Tibial artery (tissue), 4 donors: ENCODE measurements at regions not wholly inside any gene's neighbourhood (a gene's known extent, or its start where the extent isn't known, plus 50 kb on each side); places are given as distances from the start of the nearest gene placed in this dataset.
"Not testable (repeated sequence)": the region's sequence is repeated elsewhere in the genome, so short reads cannot be mapped to it uniquely, and the experiment has no call there.

Source experiments
- DNase-seq, 2 donors: peaks; one replicate each; pipeline ENCODE4 v3.0.0-alpha.2; 2019
- H3K27ac ChIP-seq, 2 donors: fragments of 200-600 bp; sonication (generic) in 1 of 2; 1 replicate in 1 of 2; 2 replicates in 1 of 2; pipeline ENCODE4 v1.5.1; 2018 to 2019; ENCODE audit warnings: mild to moderate bottlenecking in 1 of 2
- H3K27me3 ChIP-seq, 2 donors: fragments of 200-600 bp; sonication (generic) in 1 of 2; one replicate each; pipeline versions ENCODE4 v1.5.1 to v1.6.0; 2016 to 2019
- H3K36me3 ChIP-seq, 3 donors: fragments of 200-600 bp; sonication (generic) in 2 of 3; one replicate each; pipeline ENCODE4 v1.5.1; 2016 to 2019; ENCODE audit warnings: mild to moderate bottlenecking in 2 of 3
- H3K4me1 ChIP-seq, 4 donors: fragments of 200-600 bp; sonication (generic) in 2 of 4; 1 replicate in 3 of 4; 2 replicates in 1 of 4; pipeline ENCODE4 v1.5.1; 2016 to 2019
- H3K4me3 ChIP-seq, 2 donors: fragments of 200-600 bp; sonication (generic) in 1 of 2; 1 replicate in 1 of 2; 2 replicates in 1 of 2; pipeline ENCODE4 v1.5.1; 2018 to 2019; ENCODE audit warnings: mild to moderate bottlenecking in 2 of 2
- H3K9me3 ChIP-seq, 3 donors: fragments of 200-600 bp; sonication (generic) in 1 of 3; one replicate each; pipeline ENCODE4 v1.5.1; 2016 to 2019
- intact Hi-C: fragments of 100-400 bp; cut with DNase I; formaldehyde crosslinking; loops from one replicate; pipeline ENCODE4 v1.15.0; 2023; ENCODE audit warnings: low total_unique reads
- TF ChIP-seq, protein P1 (sequence below), 2 experiments: fragments of 200-600 bp in 1 of 2; fragments of 450-650 bp in 1 of 2; IDR thresholded peaks; one replicate each; pipeline ENCODE4 v1.5.1; 2017 to 2019; ENCODE audit warnings: antibody characterized with exemption in 2 of 2, mild to moderate bottlenecking in 1 of 2, moderate library complexity in 1 of 2

DNA sequence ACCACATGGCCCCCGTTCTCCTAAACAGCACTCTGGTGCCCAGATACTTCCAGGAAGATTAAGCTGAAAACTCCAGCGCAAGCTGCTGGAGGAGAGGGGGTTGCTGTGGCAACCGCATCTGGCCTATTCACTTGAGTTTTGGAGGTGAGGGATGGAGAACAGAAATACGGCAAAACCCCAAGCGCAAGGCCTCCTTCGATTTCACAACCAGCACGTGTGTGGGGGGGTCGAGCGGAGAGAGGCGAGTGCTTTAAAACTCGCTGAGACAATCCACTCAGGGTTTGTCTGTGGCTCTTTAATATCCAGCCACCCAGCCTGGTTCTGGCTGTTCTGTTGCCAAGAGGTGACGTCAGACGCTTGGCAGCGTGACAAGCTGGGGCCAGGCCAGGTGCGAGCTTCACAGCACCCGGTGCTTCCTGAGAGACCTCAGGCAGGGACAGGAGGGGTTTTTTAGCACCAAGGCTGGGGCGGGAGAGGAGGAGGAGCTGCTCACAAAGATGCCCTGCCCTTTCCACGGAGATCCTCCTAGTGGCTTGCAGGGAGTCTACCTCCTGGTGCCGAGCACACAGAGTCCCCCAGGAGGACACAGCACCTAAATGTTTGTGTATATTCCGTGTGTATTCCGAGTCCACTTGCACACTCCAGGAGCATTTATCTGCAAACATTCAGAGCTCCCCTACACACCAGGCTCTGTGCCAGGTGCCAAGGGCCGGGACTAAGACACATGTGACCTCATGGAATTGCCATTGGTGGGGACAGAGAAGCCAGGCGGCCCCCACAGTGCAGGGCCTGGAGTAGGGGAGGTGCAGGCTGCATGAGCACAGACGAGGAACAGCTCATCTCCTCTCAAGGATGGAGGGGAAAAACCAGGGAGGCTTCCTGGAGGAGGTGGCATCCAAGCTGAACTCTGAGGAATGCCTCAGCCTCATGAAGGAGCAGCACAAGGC lies 194.6 kb downstream of the OLFM1 start:
- Histone ChIP-seq H3K4me3 (no peak overlapping the region), H3K9me3 (no peaks in the 10 kb centered on the region), H3K36me3 (no peaks in the 10 kb centered on the region), H3K27me3 (peaks cover 0 to 62% of the 10 kb centered on the region in 2 donors), H3K4me1 (peaks cover 0 to 5% (median 0%) of the 10 kb centered on the region in 4 donors), H3K27ac (no peak overlapping the region)
- TF ChIP-seq, protein P1, sequence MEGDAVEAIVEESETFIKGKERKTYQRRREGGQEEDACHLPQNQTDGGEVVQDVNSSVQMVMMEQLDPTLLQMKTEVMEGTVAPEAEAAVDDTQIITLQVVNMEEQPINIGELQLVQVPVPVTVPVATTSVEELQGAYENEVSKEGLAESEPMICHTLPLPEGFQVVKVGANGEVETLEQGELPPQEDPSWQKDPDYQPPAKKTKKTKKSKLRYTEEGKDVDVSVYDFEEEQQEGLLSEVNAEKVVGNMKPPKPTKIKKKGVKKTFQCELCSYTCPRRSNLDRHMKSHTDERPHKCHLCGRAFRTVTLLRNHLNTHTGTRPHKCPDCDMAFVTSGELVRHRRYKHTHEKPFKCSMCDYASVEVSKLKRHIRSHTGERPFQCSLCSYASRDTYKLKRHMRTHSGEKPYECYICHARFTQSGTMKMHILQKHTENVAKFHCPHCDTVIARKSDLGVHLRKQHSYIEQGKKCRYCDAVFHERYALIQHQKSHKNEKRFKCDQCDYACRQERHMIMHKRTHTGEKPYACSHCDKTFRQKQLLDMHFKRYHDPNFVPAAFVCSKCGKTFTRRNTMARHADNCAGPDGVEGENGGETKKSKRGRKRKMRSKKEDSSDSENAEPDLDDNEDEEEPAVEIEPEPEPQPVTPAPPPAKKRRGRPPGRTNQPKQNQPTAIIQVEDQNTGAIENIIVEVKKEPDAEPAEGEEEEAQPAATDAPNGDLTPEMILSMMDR (IDR thresholded peaks at IDR 0.05) = no peak
- intact Hi-C loops = no loop called here
- DNase-seq = no peak

DNA sequence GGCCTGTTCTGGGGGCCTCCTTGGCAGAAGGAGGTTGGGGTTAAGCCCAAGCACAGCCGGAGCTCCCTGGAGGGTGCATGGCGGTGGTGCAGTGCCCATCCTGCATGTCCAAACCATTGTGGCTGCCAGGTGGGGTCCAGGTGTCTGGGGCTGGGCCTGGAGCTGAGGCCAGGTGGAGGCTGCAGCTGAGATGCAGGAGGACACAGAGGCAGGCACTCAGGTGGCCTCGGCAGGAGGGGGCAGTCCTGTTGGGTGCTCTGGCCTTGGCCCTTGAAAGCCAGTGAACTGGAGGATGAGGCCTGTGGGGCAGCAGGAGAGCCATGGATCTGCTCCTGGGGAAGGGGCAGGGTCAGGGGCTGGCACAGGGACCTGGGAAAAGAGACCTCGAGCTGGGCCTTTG lies 195.3 kb downstream of the OLFM1 start:
- peaks cover 0 to 62% of the 10 kb centered on the region in 2 donors for H3K27me3 ChIP-seq
- peaks cover 0 to 5% (median 0%) of the 10 kb centered on the region in 4 donors for H3K4me1 ChIP-seq
- DNase-seq = no peak
- no peak overlapping the region for H3K4me3 ChIP-seq
- no peaks in the 10 kb centered on the region for H3K36me3 ChIP-seq
- intact Hi-C loops = no loop called here
- no peaks in the 10 kb centered on the region for H3K9me3 ChIP-seq
- H3K27ac ChIP-seq = no peak overlapping the region
- TF ChIP-seq, protein P1 (IDR thresholded peaks at IDR 0.05) = no peak

DNA sequence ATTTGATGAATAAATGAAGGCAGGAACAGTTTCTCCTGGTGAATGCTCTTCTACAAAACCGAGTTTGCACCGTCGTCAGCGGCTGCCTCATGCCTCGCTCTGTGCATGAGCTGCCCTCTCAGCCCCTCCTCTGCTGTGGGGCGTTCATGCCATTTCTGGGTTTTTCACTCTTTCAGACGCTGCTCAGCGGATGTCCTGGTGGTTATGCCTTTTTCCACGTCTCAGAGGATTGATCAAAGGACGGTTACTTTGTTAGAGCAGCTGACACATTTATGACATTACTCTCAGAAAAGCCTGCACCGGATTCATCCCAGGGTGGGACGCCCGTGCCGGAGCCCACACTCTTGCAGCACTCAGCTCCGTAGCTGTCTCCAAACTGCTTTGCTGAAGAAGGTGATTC lies 195.9 kb upstream of the PPP1R26 start:
- DNase-seq = no peak
- no peak overlapping the region for H3K4me3 ChIP-seq

DNA sequence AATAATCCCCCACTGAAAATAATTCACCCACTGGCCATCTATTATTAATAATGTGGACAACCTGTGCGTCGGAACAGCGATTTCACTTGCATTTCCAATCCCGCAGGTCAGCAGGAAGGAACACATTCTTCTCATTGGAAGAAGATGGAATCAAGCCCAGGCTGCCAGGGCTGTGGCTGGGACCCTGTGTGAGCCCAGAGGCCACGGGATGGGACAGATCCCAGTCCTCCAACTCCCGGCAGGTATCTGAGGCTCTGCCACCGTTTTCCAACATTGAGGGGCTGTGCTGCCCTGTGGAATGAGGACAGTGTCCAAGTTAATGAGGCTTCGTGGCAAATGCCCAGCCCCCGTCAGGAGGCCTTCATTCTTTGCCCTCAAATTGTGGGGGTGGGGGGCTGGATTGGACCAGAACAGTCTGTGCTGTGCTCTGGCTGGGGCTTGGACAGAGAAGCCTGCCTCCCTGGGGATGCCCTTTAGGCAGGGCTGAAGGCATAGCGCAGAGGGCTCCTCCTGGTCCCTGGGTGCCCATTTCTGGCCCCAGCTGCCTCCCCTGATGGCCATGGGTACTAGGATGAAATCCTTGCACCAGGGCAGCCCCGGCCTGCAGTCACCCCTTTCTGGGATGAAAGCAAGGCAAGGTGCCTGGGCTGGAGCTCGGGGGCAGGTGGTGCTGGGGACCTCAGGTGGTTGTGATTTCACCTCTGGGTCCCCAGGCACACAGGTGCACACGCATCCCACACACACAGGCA lies 195.0 kb upstream of the PPP1R26 start:
- Histone ChIP-seq H3K4me3 (no peak overlapping the region), H3K9me3 (no peaks in the 10 kb centered on the region), H3K27me3 (peaks cover 0 to 62% of the 10 kb centered on the region in 2 donors), H3K4me1 (peaks cover 0 to 5% (median 0%) of the 10 kb centered on the region in 4 donors), H3K27ac (no peak overlapping the region), H3K36me3 (no peaks in the 10 kb centered on the region)
- DNase-seq = no peak
- TF ChIP-seq, protein P1 (IDR thresholded peaks at IDR 0.05) = no peak
- intact Hi-C loops = no loop called here

More for the DNA sequence above, 195.9 kb upstream of the PPP1R26 start:
- no peak overlapping the region for H3K27ac ChIP-seq
- no peaks in the 10 kb centered on the region for H3K9me3 ChIP-seq
- H3K27me3 ChIP-seq = peaks cover 0 to 62% of the 10 kb centered on the region in 2 donors
- no peaks in the 10 kb centered on the region for H3K36me3 ChIP-seq
- peaks cover 0 to 5% (median 0%) of the 10 kb centered on the region in 4 donors for H3K4me1 ChIP-seq
- TF ChIP-seq, protein P1 (IDR thresholded peaks at IDR 0.05) = no peak
- intact Hi-C loops = no loop called here

DNA sequence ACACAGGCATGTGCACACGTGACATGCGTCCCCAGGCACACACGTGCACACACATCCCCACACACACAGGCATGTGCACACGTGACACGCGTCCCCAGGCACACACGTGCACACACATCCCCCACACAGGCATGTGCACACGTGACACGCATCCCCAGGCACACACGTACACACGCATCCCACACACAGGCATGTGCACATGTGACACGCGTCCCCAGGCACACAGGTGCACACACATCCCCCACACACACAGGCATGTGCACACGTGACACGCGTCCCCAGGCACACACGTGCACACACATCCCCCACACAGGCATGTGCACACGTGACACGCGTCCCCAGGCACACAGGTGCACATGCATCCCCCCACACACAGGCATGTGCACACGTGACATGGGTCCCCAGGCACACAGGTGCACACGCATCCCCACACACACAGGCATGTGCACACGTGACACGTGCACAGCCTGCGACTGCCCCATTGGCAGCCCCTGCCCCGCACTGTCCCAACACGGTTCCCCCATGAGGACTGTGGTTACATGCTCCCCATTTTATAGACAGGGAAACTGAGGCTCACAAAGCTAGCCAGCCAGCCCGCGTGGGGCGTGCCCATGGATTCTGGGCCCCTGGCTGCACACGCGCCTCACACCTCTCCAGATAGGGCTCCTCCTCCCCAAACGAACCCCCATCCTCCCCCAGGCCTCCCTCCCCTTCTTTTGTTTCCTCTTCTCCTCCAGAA lies 193.2 kb upstream of the PPP1R26 start:
- peaks cover 0 to 57% of the 10 kb centered on the region in 2 donors for H3K27me3 ChIP-seq
- H3K4me1 ChIP-seq, H3K9me3 ChIP-seq, intact Hi-C loops, H3K4me3 ChIP-seq, DNase-seq, H3K36me3 ChIP-seq, H3K27ac ChIP-seq: not testable (repeated sequence)
